Gastroesophageal sphincter (tissue), 3 donors: ENCODE measurements at regions not wholly inside any gene's neighbourhood (a gene's known extent, or its start where the extent isn't known, plus 50 kb on each side); places are given as distances from the start of the nearest gene placed in this dataset.

Experiments used
- POLR2AphosphoS5 ChIP-seq: sonication (generic); formaldehyde crosslinking; IDR thresholded peaks from one replicate; pipeline ENCODE4 v1.6.1; 2017; ENCODE audit warnings: antibody characterized with exemption
- TF ChIP-seq, protein P1 (sequence below), 4 experiments: fragments of 200-600 bp in 2 of 4; fragments of 450-650 bp in 2 of 4; sonication (generic) in 1 of 4; IDR thresholded peaks; one replicate each; pipeline ENCODE4 v1.5.1; 2017 to 2019; ENCODE audit warnings: antibody characterized with exemption in 4 of 4, mild to moderate bottlenecking in 2 of 4, moderate library complexity in 2 of 4

DNA sequence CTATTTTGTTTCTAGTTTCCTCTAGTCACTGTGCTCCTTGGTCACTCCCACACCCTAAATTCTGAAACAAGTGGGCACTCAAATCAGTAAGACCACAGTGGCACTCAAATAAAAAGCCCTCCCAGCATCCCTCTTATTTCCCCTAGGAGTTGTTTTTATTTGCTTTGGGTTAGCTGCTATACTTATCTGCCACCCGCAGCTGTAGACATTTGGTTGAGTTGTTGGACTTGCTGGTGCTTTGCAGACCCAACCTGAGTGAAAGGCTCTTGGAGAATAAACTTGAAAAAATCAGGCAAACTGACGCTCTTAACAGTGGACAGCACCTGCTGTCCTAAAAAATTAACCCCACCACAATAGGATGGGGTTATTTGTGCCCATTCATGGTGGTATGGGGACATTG is 203.0 kb downstream of the SPATA31A6 start:
- TF ChIP-seq, protein P1, sequence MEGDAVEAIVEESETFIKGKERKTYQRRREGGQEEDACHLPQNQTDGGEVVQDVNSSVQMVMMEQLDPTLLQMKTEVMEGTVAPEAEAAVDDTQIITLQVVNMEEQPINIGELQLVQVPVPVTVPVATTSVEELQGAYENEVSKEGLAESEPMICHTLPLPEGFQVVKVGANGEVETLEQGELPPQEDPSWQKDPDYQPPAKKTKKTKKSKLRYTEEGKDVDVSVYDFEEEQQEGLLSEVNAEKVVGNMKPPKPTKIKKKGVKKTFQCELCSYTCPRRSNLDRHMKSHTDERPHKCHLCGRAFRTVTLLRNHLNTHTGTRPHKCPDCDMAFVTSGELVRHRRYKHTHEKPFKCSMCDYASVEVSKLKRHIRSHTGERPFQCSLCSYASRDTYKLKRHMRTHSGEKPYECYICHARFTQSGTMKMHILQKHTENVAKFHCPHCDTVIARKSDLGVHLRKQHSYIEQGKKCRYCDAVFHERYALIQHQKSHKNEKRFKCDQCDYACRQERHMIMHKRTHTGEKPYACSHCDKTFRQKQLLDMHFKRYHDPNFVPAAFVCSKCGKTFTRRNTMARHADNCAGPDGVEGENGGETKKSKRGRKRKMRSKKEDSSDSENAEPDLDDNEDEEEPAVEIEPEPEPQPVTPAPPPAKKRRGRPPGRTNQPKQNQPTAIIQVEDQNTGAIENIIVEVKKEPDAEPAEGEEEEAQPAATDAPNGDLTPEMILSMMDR (IDR thresholded peaks at IDR 0.05), result no peak
- TF ChIP-seq POLR2AphosphoS5, result no peak
